ENCODE measurements at regions not wholly inside any gene's neighbourhood (a gene's known extent, or its start where the extent isn't known, plus 50 kb on each side); places are given as distances from the start of the nearest gene placed in this dataset.

DNA sequence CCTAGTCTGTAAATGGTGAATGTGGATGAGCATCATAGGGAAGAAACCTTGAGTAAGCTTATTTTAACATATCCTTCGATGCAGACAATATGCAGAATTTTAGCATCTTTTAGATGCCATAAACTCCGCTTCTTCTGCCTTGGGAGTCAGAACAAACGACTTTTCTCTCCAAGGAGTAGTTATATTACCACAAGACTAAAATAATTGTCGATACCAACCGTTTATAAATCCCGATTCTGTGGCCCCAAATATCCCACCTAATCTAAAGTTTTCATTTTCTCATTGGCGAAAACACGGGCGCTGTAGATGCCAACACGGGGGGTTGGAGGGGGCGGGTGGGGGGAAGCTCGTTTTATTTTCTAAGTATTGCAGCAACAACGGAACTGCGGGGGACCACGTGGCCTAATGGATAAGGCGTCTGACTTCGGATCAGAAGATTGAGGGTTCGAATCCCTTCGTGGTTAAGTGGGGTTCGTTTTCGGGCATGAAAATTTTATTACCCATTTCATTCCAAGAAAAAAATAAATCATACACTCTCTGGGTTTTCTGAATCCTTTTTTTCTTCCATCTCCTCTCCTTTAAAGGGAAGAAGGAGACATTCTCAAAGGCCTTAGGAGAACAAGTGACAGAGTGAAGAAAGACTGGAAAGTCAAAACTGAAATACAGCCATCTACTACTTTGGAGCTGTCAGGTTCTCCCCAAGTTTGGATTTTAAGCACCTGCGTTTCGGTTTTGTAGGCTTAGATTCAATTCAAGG, 65.5 kb upstream of the BTN3A2 start:
- no peaks in the 10 kb centered on the region for H3K36me3 Mint-ChIP-seq (ENCODE audit: low read depth)
- DNase-seq (ENCODE audit: low spot score), result no peak
- H3K4me3 Mint-ChIP-seq (ENCODE audit: unreplicated experiment), result no peak overlapping the region
- H3K27me3 Mint-ChIP-seq (ENCODE audit: low read depth), result no peaks in the 10 kb centered on the region
- no peak overlapping the region for H3K27ac Mint-ChIP-seq (ENCODE audit: unreplicated experiment)
- TF ChIP-seq, protein P1, sequence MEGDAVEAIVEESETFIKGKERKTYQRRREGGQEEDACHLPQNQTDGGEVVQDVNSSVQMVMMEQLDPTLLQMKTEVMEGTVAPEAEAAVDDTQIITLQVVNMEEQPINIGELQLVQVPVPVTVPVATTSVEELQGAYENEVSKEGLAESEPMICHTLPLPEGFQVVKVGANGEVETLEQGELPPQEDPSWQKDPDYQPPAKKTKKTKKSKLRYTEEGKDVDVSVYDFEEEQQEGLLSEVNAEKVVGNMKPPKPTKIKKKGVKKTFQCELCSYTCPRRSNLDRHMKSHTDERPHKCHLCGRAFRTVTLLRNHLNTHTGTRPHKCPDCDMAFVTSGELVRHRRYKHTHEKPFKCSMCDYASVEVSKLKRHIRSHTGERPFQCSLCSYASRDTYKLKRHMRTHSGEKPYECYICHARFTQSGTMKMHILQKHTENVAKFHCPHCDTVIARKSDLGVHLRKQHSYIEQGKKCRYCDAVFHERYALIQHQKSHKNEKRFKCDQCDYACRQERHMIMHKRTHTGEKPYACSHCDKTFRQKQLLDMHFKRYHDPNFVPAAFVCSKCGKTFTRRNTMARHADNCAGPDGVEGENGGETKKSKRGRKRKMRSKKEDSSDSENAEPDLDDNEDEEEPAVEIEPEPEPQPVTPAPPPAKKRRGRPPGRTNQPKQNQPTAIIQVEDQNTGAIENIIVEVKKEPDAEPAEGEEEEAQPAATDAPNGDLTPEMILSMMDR (IDR thresholded peaks at IDR 0.05), result no peak
- H3K9me3 Mint-ChIP-seq (ENCODE audit: low read depth), result no peaks in the 10 kb centered on the region
- peaks cover 21% of the 10 kb centered on the region for H3K4me1 Mint-ChIP-seq (ENCODE audit: low read depth)

DNA sequence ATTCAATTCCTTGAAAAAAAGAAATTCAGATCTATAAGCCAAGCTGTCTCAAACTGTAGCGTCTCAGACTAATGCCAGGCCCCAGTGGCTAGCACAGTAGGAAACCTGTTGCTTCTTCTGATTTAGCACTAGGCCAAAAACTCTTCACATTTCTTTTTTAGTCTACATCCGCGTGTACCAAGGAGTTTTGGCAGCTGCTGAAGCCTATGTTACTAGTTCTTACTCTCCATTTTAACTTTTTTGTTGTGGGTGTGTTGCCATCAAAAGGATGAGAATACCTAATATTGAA, 65.0 kb upstream of the BTN3A2 start:
- no peak for DNase-seq (ENCODE audit: low spot score)
- Mint-ChIP-seq H3K4me3 (ENCODE audit: unreplicated experiment) (no peak overlapping the region), H3K27me3 (ENCODE audit: low read depth) (no peaks in the 10 kb centered on the region), H3K4me1 (ENCODE audit: low read depth) (peaks cover 26% of the 10 kb centered on the region), H3K36me3 (ENCODE audit: low read depth) (no peaks in the 10 kb centered on the region), H3K27ac (ENCODE audit: unreplicated experiment) (no peak overlapping the region), H3K9me3 (ENCODE audit: low read depth) (no peaks in the 10 kb centered on the region)
- TF ChIP-seq, protein P1 (IDR thresholded peaks at IDR 0.05), result no peak

DNA sequence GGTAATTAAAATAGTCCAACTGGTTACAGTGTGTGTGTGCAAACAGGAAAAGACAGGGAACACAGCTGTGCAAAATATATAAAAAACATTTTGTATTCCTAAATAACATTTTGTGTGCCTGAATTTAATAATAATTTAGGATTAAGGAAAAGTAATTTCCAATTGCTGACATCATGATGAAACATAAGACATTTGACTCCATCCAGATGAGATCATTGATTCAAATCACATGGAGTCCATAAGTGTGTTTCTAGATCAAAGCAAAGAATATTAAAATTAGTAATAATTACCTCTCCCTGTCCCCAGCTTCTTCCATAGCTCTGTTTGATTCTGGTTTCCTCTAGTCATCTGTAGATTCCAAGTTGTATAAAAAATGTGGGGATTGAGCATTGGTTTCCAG, 64.6 kb upstream of the BTN3A2 start:
- H3K9me3 Mint-ChIP-seq (ENCODE audit: low read depth), result no peaks in the 10 kb centered on the region
- no peak for DNase-seq (ENCODE audit: low spot score)

DNA sequence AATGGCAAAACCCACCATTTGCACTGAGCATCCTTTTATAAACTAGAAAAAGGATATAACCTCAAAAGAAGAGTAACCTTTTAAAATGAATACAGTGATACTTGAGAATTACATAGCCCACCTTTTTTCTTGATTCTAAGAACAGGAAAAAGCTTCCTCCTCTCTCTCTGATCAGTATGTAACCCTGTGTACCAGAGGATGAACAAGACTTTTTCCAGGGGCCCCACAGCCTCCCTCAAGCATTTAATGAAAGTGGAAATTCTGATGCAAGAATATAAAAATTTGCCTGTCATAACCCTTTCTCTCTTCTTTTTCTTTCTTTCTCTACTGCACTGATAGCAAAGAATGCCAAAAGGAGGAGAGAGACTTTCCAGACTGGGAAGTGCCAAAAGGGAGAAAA, 64.2 kb upstream of the BTN3A2 start:
- H3K9me3 Mint-ChIP-seq (ENCODE audit: low read depth), result no peaks in the 10 kb centered on the region
- no peaks in the 10 kb centered on the region for H3K27me3 Mint-ChIP-seq (ENCODE audit: low read depth)
- TF ChIP-seq, protein P1 (IDR thresholded peaks at IDR 0.05), result no peak
- no peaks in the 10 kb centered on the region for H3K36me3 Mint-ChIP-seq (ENCODE audit: low read depth)
- H3K4me1 Mint-ChIP-seq (ENCODE audit: low read depth), result peaks cover 31% of the 10 kb centered on the region
- H3K27ac Mint-ChIP-seq (ENCODE audit: unreplicated experiment), result peak overlapping the region; percentile 17
- no peak for DNase-seq (ENCODE audit: low spot score)
- H3K4me3 Mint-ChIP-seq (ENCODE audit: unreplicated experiment), result no peak overlapping the region

More for the DNA sequence above, 64.6 kb upstream of the BTN3A2 start:
- Mint-ChIP-seq H3K4me3 (ENCODE audit: unreplicated experiment) (no peak overlapping the region), H3K27me3 (ENCODE audit: low read depth) (no peaks in the 10 kb centered on the region), H3K27ac (ENCODE audit: unreplicated experiment) (peak overlapping the region; percentile 17), H3K4me1 (ENCODE audit: low read depth) (peaks cover 30% of the 10 kb centered on the region), H3K36me3 (ENCODE audit: low read depth) (no peaks in the 10 kb centered on the region)
- TF ChIP-seq, protein P1 (IDR thresholded peaks at IDR 0.05), result no peak

DNA sequence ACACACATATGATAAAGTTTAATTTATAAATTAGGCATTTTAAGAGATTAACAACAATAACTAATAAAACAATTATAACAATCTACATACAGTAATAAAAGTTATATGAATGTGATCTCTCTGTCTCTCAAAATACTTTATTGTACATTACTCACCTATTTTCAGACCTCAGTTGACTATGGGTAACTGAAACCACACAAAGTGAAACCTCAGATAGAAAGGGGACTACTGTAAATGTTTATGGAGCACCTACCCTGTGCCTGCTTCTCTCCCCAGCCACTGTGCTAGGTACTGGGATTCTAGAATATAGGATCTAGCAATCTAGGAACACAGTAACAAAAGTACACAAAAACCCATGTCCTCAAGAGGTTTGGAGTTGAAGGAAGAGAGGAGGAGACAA, 63.4 kb upstream of the BTN3A2 start:
- H3K27ac Mint-ChIP-seq (ENCODE audit: unreplicated experiment), result no peak overlapping the region
- no peak for DNase-seq (ENCODE audit: low spot score)
- no peaks in the 10 kb centered on the region for H3K36me3 Mint-ChIP-seq (ENCODE audit: low read depth)
- TF ChIP-seq, protein P1 (IDR thresholded peaks at IDR 0.05), result no peak
- H3K9me3 Mint-ChIP-seq (ENCODE audit: low read depth), result no peaks in the 10 kb centered on the region
- no peaks in the 10 kb centered on the region for H3K27me3 Mint-ChIP-seq (ENCODE audit: low read depth)
- H3K4me1 Mint-ChIP-seq (ENCODE audit: low read depth), result peaks cover 23% of the 10 kb centered on the region
- no peak overlapping the region for H3K4me3 Mint-ChIP-seq (ENCODE audit: unreplicated experiment)
